ENCODE measurements at regions not wholly inside any gene's neighbourhood (a gene's known extent, or its start where the extent isn't known, plus 50 kb on each side); places are given as distances from the start of the nearest gene placed in this dataset.

GRCh38 chr10:47243356-47243755, 56.6 kb upstream of the GDF10 start:
- H3K4me3 ChIP-seq: no peak overlapping the region
- 88 to 100% (median 93%) methylated on average over 2 to 4 of the region's 4 CpGs for WGBS, 4 donors
- DNase-seq: peak in 1 of 7 donors; percentile 27

GRCh38 chr10:47243791-47244190, 56.2 kb upstream of the GDF10 start:
- no peak for TF ChIP-seq CTCF (IDR thresholded peaks at IDR 0.05)
- TF ChIP-seq POLR2A (IDR thresholded peaks at IDR 0.05): no peak
- WGBS, 4 donors: 66 to 92% (median 78%) methylated on average over 2 to 4 of the region's 4 CpGs
- Histone ChIP-seq H3K27me3 (no peaks in the 10 kb centered on the region), H3K27ac (peak overlapping the region in 1 of 5 donors; percentile 40), H3K36me3 (replicated peaks in 1 of 2) (no peaks in the 10 kb centered on the region), H3K4me1 (replicated peaks in 1 of 2) (no peaks in the 10 kb centered on the region), H3K4me3 (no peak overlapping the region), H3K9me3 (replicated peaks in 1 of 3) (no peaks in the 10 kb centered on the region)
- intact Hi-C loops (cut with DNase I): no loop called here
- peak in 5 of 7 donors; percentile 10 to 55 (median 28) for DNase-seq

More at GRCh38 chr10:47243356-47243755, 56.6 kb upstream of the GDF10 start:
- no peaks in the 10 kb centered on the region for H3K9me3 ChIP-seq (replicated peaks in 1 of 3)
- H3K27me3 ChIP-seq: no peaks in the 10 kb centered on the region
- H3K36me3 ChIP-seq (replicated peaks in 1 of 2): no peaks in the 10 kb centered on the region
- intact Hi-C loops (cut with DNase I): no loop called here
- H3K27ac ChIP-seq: no peak overlapping the region
- TF ChIP-seq POLR2A (IDR thresholded peaks at IDR 0.05) (no peak), CTCF (IDR thresholded peaks at IDR 0.05) (no peak)
- no peaks in the 10 kb centered on the region for H3K4me1 ChIP-seq (replicated peaks in 1 of 2)

- TF ChIP-seq POLR2A (IDR thresholded peaks at IDR 0.05) (no peak), CTCF (IDR thresholded peaks at IDR 0.05) (no peak)
- Histone ChIP-seq H3K4me1 (replicated peaks in 1 of 2) (no peaks in the 10 kb centered on the region), H3K36me3 (replicated peaks in 1 of 2) (no peaks in the 10 kb centered on the region), H3K9me3 (replicated peaks in 1 of 3) (no peaks in the 10 kb centered on the region), H3K27ac (no peak overlapping the region), H3K27me3 (no peaks in the 10 kb centered on the region), H3K4me3 (no peak overlapping the region)
- WGBS, 4 donors: 75 to 87% (median 84%) methylated on average over 10 to 15 of the region's 15 CpGs
- peak in 1 of 7 donors; percentile 34 for DNase-seq
- intact Hi-C loops (cut with DNase I): no loop called here
Observed at GRCh38 chr10:47244560-47245500, 55.2 kb upstream of the GDF10 start.

- WGBS, 4 donors: 71 to 93% (median 86%) methylated on average over 3 to 6 of the region's 6 CpGs
Observed at GRCh38 chr10:47245731-47246350, 54.2 kb upstream of the GDF10 start.

More at GRCh38 chr10:47245731-47246350, 54.2 kb upstream of the GDF10 start:
- H3K27me3 ChIP-seq: no peaks in the 10 kb centered on the region
- intact Hi-C loops (cut with DNase I): no loop called here
- no peaks in the 10 kb centered on the region for H3K36me3 ChIP-seq (replicated peaks in 1 of 2)
- no peaks in the 10 kb centered on the region for H3K4me1 ChIP-seq (replicated peaks in 1 of 2)
- H3K9me3 ChIP-seq (replicated peaks in 1 of 3): no peaks in the 10 kb centered on the region
- H3K4me3 ChIP-seq: no peak overlapping the region
- no peak overlapping the region for H3K27ac ChIP-seq
- DNase-seq: peak in 1 of 7 donors; percentile 31
- TF ChIP-seq CTCF (IDR thresholded peaks at IDR 0.05) (no peak), POLR2A (IDR thresholded peaks at IDR 0.05) (no peak)
